RWPE1 (cell line): ENCODE measurements at regions not wholly inside any gene's neighbourhood (a gene's known extent, or its start where the extent isn't known, plus 50 kb on each side); places are given as distances from the start of the nearest gene placed in this dataset.

Source experiments
- CTCF ChIA-PET: fragments of 350-600 bp; sonication (Branson Sonifier 250); formaldehyde crosslinking; extraction: SDS; loops from one replicate; lab custom pipeline; 2021; lab: Yijun Ruan, JAX
- POLR2A ChIA-PET: fragments of 400-600 bp; formaldehyde crosslinking; extraction: SDS; loops from one replicate; lab custom pipeline; 2020; ENCODE audit warnings: antibody characterized with exemption; ENCODE audit not compliant: low non-redundant PET; lab: Yijun Ruan, JAX
- DNase-seq: peaks from one replicate; pipeline ENCODE4 v3.0.0; 2012; ENCODE audit warnings: low spot score
- H3K27ac ChIP-seq: fragments of 450-650 bp; 2 replicates; pipeline ENCODE4 v1.5.1; 2017
- TF ChIP-seq, protein P1 (sequence below): fragments of 450-650 bp; conservative IDR thresholded peaks from 2 replicates; pipeline ENCODE4 v1.5.1; 2017; ENCODE audit warnings: low read depth, mild to moderate bottlenecking

GRCh38 chr19:31204115-31204514, 145.1 kb downstream of the TSHZ3 start:
- TF ChIP-seq, protein P1, sequence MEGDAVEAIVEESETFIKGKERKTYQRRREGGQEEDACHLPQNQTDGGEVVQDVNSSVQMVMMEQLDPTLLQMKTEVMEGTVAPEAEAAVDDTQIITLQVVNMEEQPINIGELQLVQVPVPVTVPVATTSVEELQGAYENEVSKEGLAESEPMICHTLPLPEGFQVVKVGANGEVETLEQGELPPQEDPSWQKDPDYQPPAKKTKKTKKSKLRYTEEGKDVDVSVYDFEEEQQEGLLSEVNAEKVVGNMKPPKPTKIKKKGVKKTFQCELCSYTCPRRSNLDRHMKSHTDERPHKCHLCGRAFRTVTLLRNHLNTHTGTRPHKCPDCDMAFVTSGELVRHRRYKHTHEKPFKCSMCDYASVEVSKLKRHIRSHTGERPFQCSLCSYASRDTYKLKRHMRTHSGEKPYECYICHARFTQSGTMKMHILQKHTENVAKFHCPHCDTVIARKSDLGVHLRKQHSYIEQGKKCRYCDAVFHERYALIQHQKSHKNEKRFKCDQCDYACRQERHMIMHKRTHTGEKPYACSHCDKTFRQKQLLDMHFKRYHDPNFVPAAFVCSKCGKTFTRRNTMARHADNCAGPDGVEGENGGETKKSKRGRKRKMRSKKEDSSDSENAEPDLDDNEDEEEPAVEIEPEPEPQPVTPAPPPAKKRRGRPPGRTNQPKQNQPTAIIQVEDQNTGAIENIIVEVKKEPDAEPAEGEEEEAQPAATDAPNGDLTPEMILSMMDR, result no peak
- CTCF ChIA-PET, result no interaction called here
- no peak overlapping the region for H3K27ac ChIP-seq
- DNase-seq, result no peak
- POLR2A ChIA-PET, result no interaction called here

DNA sequence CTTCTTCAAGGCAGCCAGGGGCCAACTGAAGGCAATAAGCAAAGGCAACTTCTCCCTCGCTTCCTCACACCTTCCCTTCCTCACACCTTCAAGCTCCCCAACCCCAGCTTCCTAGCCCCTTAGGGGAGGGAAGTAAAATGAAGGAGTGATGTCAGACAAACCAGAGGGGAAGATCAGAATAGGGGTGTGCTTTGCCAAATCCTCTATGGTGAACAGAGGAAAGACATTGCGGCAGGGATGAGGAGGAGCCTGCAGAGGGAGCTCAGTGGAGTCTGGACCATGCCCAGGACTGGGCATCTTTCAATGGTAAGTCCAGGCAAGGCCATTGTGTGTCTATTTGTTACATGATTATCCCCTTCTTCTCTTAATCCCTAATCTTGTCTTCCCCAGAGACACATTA, 164.0 kb downstream of the TSHZ3 start:
- no peak for DNase-seq
- ChIA-PET CTCF (no interaction called here), POLR2A (no interaction called here)
- no peak overlapping the region for H3K27ac ChIP-seq
- TF ChIP-seq, protein P1, result no peak

DNA sequence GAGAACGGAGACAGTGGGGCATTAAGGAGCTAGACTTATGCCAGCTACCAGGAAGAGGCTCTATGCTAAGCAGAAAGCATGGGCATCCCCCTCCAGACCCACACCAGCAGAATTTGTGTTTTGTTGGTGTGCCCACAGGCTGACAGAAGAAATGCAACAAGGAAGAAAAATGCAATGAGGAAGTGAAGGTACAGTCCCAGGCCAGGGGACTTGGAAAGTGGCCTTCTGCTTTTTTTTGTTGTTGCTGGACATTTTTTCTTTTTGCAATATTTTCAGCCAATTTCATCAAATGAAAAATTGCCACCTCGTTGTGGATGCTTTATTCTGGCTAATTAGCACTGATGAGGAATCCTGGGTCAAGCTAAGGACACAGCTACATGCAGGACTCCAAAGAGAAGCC, 167.7 kb downstream of the TSHZ3 start:
- TF ChIP-seq, protein P1, result no peak

GRCh38 chr19:31180907-31181306, 168.3 kb downstream of the TSHZ3 start:
- no peak for DNase-seq
- CTCF ChIA-PET, result no interaction called here
- no peak overlapping the region for H3K27ac ChIP-seq
- POLR2A ChIA-PET, result no interaction called here
- TF ChIP-seq, protein P1, result no peak

More for the DNA sequence above, 167.7 kb downstream of the TSHZ3 start:
- ChIA-PET POLR2A (no interaction called here), CTCF (interaction anchor here (0.7 kb wide), 1 partner anchor 1087 kb away, joined by 3 read pairs; no protein-coding TSS in a partner anchor)
- no peak overlapping the region for H3K27ac ChIP-seq
- DNase-seq, result no peak

- H3K27ac ChIP-seq, result no peak overlapping the region
- no peak for DNase-seq
- TF ChIP-seq, protein P1, result no peak
- CTCF ChIA-PET, result no interaction called here
- POLR2A ChIA-PET, result no interaction called here
These were observed 169.8 kb downstream of the TSHZ3 start for GRCh38 chr19:31179471-31179852.

GRCh38 chr19:31178833-31179470, 170.3 kb downstream of the TSHZ3 start:
- CTCF ChIA-PET, result no interaction called here
- POLR2A ChIA-PET, result no interaction called here
- TF ChIP-seq, protein P1, result no peak
- H3K27ac ChIP-seq, result no peak overlapping the region
- no peak for DNase-seq
